Body of pancreas (tissue), 4 donors: ENCODE measurements at regions not wholly inside any gene's neighbourhood (a gene's known extent, or its start where the extent isn't known, plus 50 kb on each side); places are given as distances from the start of the nearest gene placed in this dataset.

Experiments used
- CTCF ChIP-seq, 7 experiments: fragments of 450-650 bp in 4 of 7; fragments of 200-600 bp in 3 of 7; sonication (generic) in 3 of 7; IDR thresholded peaks; one replicate each; pipeline ENCODE4 v1.5.1; 2016 to 2019; ENCODE audit warnings: antibody characterized with exemption in 7 of 7
- POLR2A ChIP-seq, 3 donors: fragments of 450-650 bp; IDR thresholded peaks; one replicate each; pipeline ENCODE4 v1.6.1; 2016; ENCODE audit warnings: antibody characterized with exemption in 3 of 3, mild to moderate bottlenecking in 2 of 3

- TF ChIP-seq POLR2A (IDR thresholded peaks at IDR 0.05) (no peak), CTCF (IDR thresholded peaks at IDR 0.05) (no peak)
These were observed 553.4 kb downstream of the GOLGA6L6 start for GRCh38 chr15:19988094-19988660.
